ENCODE measurements at regions not wholly inside any gene's neighbourhood (a gene's known extent, or its start where the extent isn't known, plus 50 kb on each side); places are given as distances from the start of the nearest gene placed in this dataset.

DNA sequence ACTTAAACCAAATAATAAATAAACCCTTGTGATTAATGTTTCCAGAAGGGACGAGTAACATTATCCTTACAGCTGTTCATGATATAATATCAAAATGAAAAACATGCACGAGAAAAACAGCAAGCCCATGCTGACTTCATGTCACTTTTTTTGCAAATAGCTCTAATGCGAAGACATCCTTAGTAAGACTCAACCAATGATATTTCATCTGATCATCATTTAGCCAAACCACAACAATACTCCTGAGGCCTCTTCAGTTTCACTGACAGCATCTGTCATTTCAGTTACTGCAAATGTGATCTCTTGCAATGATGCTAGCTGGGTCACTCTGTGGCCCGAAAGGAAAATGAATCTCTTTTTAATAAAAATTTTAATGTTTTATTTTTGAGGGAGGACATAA is 74.0 kb downstream of the POLR2M start:
- TF ChIP-seq, protein P1, sequence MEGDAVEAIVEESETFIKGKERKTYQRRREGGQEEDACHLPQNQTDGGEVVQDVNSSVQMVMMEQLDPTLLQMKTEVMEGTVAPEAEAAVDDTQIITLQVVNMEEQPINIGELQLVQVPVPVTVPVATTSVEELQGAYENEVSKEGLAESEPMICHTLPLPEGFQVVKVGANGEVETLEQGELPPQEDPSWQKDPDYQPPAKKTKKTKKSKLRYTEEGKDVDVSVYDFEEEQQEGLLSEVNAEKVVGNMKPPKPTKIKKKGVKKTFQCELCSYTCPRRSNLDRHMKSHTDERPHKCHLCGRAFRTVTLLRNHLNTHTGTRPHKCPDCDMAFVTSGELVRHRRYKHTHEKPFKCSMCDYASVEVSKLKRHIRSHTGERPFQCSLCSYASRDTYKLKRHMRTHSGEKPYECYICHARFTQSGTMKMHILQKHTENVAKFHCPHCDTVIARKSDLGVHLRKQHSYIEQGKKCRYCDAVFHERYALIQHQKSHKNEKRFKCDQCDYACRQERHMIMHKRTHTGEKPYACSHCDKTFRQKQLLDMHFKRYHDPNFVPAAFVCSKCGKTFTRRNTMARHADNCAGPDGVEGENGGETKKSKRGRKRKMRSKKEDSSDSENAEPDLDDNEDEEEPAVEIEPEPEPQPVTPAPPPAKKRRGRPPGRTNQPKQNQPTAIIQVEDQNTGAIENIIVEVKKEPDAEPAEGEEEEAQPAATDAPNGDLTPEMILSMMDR (IDR thresholded peaks at IDR 0.05): no peak
- H3K4me1 ChIP-seq: peaks cover 0 to 11% of the 10 kb centered on the region in 2 donors
- H3K27me3 ChIP-seq: no peaks in the 10 kb centered on the region
- no peak for DNase-seq (ENCODE audit: low spot score)
- H3K9me3 ChIP-seq: no peaks in the 10 kb centered on the region
- H3K27ac ChIP-seq: no peak overlapping the region
- no peak overlapping the region for H3K4me3 ChIP-seq
- H3K36me3 ChIP-seq: no peaks in the 10 kb centered on the region

DNA sequence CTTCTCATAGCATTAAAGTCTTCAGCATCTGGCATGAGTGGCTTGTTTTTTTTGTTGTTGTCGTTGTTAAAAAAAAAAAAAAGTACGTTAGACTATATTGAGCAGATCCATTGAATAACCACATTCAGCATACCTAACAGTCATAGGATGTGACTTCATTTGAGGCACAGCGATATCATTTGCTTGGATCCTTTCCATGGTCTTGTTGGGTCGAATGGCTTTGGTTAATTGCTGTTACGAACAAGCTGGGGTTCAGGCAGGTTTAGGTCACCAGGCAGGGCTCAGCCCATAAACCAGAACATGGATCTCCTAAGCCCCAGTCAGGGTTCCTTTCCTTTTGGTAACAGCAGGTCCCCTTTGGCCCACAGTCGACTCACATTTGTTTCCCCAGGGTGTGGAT is 76.2 kb downstream of the POLR2M start:
- H3K36me3 ChIP-seq: no peaks in the 10 kb centered on the region
- peaks cover 0 to 11% of the 10 kb centered on the region in 2 donors for H3K4me1 ChIP-seq
- H3K9me3 ChIP-seq: no peaks in the 10 kb centered on the region
- no peak overlapping the region for H3K4me3 ChIP-seq
- DNase-seq (ENCODE audit: low spot score): no peak
- TF ChIP-seq, protein P1 (IDR thresholded peaks at IDR 0.05): no peak
- H3K27ac ChIP-seq: no peak overlapping the region
- no peaks in the 10 kb centered on the region for H3K27me3 ChIP-seq

DNA sequence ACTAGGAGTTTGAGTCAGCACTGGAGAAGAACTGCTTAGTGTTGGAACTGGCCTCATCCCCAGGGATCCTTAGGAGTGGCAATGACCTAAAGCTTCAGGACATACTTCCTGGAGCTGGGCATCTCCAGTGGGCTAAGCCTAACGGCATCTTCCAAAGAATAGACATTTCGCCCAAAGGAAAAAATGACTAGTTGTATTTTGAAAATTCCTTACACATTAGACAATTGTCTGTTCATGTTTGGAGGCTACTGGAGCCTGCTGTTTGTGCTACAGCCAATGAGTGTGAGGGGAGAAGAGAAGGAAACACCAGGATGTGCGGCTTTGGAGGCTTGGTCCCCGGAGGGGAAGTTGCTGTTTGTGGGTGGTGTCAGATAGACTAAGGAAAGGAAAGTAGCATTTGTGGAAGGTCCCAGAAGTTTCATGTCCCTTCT is 77.6 kb downstream of the POLR2M start:
- Histone ChIP-seq H3K27ac (peak overlapping the region; percentile 56), H3K27me3 (no peaks in the 10 kb centered on the region), H3K9me3 (no peaks in the 10 kb centered on the region), H3K36me3 (no peaks in the 10 kb centered on the region), H3K4me1 (peaks cover 0 to 16% of the 10 kb centered on the region in 2 donors), H3K4me3 (no peak overlapping the region)
- peak; percentile 69 for DNase-seq (ENCODE audit: low spot score)
- TF ChIP-seq, protein P1 (IDR thresholded peaks at IDR 0.05): no peak

DNA sequence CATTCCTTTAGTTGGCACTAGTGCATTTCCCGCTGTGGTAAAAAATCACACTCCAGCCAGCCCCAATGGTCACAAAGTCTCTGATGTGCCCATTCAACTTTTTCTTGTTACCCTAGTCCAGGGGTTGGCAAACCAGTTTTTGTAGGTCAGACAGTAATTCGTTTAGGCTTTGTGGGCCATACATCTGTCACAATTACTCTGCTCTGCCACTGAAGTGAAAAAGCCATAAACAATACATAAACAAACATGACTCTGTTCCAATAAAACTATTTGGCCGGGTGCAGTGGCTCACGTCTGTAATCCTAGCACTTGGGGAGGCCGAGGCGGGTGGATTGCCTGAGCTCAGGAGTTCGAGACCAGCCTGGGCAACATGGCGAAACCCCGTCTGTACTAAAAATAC is 78.5 kb downstream of the POLR2M start:
- Histone ChIP-seq H3K4me3 (no peak overlapping the region), H3K9me3 (no peaks in the 10 kb centered on the region), H3K4me1 (peaks cover 0 to 25% of the 10 kb centered on the region in 2 donors), H3K36me3 (no peaks in the 10 kb centered on the region), H3K27me3 (no peaks in the 10 kb centered on the region), H3K27ac (peak overlapping the region; percentile 56)
- no peak for DNase-seq (ENCODE audit: low spot score)
- TF ChIP-seq, protein P1 (IDR thresholded peaks at IDR 0.05): no peak

DNA sequence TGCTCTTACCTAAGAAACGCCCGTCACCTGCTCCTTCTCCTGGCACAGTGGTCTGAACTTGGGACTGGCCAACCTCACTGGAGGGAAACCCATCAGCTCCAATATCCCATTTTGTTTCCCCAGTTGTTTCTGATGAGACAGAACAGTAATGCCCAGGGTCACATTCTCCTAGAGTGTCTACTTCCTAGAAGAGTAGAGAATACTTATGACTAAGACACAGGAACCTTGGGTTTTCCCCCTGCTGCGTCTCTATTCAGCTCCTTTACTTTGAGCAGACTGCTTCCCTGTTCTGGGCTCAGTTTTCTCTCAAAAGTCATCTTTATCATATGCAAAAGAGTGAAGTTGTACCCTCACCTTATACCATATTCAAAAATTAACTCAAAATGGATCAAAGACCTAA is 79.4 kb downstream of the POLR2M start:
- no peak overlapping the region for H3K4me3 ChIP-seq
- H3K27ac ChIP-seq: no peak overlapping the region
- no peaks in the 10 kb centered on the region for H3K36me3 ChIP-seq
- H3K4me1 ChIP-seq: peaks cover 0 to 25% of the 10 kb centered on the region in 2 donors
- no peak for DNase-seq (ENCODE audit: low spot score)
- TF ChIP-seq, protein P1 (IDR thresholded peaks at IDR 0.05): no peak
- no peaks in the 10 kb centered on the region for H3K27me3 ChIP-seq
- H3K9me3 ChIP-seq: no peaks in the 10 kb centered on the region

DNA sequence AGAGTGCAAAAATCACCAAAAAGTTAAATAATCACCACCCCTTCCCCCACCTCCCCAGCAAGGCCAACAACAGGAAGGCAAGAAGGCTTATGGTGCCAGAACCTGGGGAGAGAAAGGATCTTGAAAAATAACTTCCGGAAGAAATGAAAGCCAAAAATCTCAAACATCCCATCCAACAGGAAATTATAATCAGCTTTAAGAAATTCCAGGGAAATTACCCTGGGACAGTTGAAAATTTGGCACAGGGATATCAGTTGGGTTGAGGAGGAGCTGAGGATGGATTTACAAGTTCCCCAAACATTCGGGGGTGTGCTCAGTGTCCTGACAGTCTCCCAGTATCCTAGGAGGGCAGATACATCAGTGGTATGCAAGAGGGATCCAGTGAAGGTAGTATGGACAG is 82.7 kb downstream of the POLR2M start:
- H3K27me3 ChIP-seq: no peaks in the 10 kb centered on the region
- H3K4me1 ChIP-seq: peaks cover 0 to 14% of the 10 kb centered on the region in 2 donors
- no peak overlapping the region for H3K4me3 ChIP-seq
- TF ChIP-seq, protein P1 (IDR thresholded peaks at IDR 0.05): no peak
- no peak overlapping the region for H3K27ac ChIP-seq
- no peaks in the 10 kb centered on the region for H3K36me3 ChIP-seq
- DNase-seq (ENCODE audit: low spot score): no peak
- no peaks in the 10 kb centered on the region for H3K9me3 ChIP-seq
